ENCODE measurements at regions not wholly inside any gene's neighbourhood (a gene's known extent, or its start where the extent isn't known, plus 50 kb on each side); places are given as distances from the start of the nearest gene placed in this dataset.

DNA sequence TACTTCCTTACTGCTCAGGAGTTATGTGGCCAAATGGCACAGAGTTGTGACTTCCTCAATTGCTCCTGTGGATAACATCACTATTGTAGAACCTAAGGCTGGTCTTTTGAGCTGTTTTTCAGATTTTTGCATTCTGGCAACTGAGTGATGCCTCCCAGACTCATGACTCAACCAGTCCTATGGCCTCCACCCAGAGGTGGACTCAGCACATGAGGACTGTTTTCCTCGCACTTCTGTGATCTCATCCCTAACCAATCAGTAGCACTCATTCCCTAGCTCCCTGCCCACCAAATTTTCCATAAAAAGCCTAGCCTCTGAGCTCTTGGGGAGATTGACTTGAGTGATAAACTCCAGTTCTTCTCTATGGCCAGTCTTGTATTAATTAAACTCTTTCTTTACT lies 407.9 kb upstream of the TNP1 start:
- no peak overlapping the region for H3K4me3 ChIP-seq (ENCODE audit: low read depth, low read length)
- TF ChIP-seq, protein P1, sequence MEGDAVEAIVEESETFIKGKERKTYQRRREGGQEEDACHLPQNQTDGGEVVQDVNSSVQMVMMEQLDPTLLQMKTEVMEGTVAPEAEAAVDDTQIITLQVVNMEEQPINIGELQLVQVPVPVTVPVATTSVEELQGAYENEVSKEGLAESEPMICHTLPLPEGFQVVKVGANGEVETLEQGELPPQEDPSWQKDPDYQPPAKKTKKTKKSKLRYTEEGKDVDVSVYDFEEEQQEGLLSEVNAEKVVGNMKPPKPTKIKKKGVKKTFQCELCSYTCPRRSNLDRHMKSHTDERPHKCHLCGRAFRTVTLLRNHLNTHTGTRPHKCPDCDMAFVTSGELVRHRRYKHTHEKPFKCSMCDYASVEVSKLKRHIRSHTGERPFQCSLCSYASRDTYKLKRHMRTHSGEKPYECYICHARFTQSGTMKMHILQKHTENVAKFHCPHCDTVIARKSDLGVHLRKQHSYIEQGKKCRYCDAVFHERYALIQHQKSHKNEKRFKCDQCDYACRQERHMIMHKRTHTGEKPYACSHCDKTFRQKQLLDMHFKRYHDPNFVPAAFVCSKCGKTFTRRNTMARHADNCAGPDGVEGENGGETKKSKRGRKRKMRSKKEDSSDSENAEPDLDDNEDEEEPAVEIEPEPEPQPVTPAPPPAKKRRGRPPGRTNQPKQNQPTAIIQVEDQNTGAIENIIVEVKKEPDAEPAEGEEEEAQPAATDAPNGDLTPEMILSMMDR (conservative IDR thresholded peaks at IDR 0.05; ENCODE audit: low read depth, low read length): no peak
- DNase-seq (ENCODE audit: low read depth): no peak

DNA sequence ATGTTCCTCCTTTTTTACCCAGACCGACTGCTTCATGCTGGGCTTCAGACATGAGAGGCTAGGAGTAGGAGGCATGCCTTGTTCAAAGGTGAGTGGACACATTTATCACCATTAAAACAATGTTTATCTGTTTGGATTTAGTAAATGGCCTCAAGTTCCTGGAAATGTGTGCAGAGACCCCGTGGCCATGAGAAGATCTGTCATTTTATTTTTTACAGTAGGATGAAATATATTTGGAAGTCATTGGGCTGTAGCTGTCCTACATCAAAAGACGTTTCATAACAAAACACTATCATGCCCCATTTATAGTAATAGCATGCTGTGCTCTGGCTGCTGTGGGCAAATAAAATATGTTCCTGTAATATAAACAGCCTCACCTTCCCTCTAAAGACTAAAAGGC lies 403.9 kb upstream of the TNP1 start:
- TF ChIP-seq, protein P1 (conservative IDR thresholded peaks at IDR 0.05; ENCODE audit: low read depth, low read length): no peak
- H3K4me3 ChIP-seq (ENCODE audit: low read depth, low read length): no peak overlapping the region
- no peak for DNase-seq (ENCODE audit: low read depth)

DNA sequence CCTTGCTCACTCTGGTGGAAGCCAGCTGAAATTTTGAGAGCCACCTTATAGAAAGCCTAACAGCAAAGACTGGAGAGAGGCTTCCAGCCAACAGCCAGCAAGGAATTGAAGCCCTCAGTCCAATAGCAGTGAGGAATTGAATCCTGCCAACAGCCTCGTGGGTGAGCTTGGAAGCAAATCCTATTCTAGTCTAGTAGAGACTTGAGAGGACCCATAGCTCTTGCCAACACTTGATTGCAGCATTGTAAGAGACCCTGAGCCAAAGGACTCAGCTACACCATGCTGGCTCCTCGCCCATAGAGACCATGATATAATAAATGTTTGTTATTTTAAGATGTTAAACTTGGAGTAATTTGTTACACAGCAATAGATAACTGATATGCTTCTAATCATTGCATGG lies 403.0 kb upstream of the TNP1 start:
- TF ChIP-seq, protein P1 (conservative IDR thresholded peaks at IDR 0.05; ENCODE audit: low read depth, low read length): no peak
- no peak for DNase-seq (ENCODE audit: low read depth)
- H3K4me3 ChIP-seq (ENCODE audit: low read depth, low read length): no peak overlapping the region

DNA sequence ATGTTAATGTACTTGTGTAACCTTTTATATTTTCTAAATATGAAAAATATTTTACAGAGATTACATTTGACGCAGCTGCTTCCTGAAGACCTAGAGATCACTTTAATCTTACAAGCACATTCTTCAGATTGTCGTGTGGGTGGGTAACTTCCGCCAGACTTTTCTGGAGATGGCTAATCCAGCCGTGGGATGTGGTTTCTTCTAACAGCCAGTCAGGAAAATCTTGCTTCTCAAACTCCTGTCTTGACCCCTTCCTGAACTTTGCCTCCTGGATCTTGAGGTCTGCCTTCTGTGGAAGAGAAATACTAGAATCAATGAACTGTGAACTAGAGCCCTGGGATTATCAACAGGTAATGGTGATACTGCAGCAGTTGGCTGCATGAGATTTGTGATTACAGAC lies 401.6 kb upstream of the TNP1 start:
- no peak overlapping the region for H3K4me3 ChIP-seq (ENCODE audit: low read depth, low read length)
- peak; percentile 58 for DNase-seq (ENCODE audit: low read depth)
- TF ChIP-seq, protein P1 (conservative IDR thresholded peaks at IDR 0.05; ENCODE audit: low read depth, low read length): no peak

DNA sequence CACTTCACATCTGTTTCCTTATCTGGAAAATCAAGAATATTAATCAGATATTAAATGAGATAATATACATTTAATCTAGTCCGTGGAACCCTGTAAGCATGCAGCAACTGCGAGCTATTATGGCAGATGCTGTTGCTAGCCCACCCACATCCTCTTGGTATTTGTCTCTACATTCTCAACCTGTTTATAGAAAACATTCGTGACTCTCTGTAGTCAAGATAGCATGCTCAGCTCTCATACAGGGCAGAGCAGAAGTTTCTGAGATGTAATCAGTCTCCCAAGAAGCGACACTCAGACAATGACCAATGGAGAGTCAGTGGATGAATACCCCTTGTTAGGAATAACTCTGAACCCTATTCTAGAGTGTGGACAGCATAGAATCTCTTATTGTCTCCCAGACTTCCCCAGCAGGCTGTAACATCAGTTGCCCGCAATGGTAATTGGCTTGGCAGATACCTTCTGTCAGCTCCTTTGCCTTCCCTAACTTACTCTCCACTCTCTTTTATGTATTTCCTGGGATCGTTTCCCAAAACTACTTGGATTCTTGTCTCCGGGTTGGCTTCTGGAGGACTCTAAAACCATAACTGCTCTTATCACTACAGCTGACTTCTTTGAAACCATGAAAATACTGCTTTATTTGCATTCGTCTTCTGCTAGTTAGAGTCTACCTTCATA lies 400.7 kb upstream of the TNP1 start:
- DNase-seq (ENCODE audit: low read depth): no peak
- TF ChIP-seq, protein P1 (conservative IDR thresholded peaks at IDR 0.05; ENCODE audit: low read depth, low read length): no peak
- no peak overlapping the region for H3K4me3 ChIP-seq (ENCODE audit: low read depth, low read length)

DNA sequence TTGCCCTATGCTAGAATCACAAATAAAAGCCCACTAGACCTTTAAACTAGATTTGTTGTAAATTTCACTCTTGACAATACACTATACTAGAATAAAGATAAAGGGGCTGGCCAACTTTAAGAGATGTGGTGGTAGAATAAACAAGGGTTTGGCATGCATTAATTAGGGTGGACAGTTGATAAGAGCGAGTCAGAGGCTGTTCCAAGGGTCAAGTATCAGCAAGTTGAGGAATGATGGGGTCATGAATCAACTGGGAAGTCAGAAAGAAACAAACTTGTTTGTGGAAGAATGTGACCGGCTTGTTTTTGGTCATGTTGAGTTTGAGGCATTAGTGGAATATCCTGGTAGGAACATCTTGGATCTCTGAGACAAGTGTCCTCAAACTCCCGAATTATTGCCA lies 398.3 kb upstream of the TNP1 start:
- TF ChIP-seq, protein P1 (conservative IDR thresholded peaks at IDR 0.05; ENCODE audit: low read depth, low read length): no peak
- DNase-seq (ENCODE audit: low read depth): no peak

DNA sequence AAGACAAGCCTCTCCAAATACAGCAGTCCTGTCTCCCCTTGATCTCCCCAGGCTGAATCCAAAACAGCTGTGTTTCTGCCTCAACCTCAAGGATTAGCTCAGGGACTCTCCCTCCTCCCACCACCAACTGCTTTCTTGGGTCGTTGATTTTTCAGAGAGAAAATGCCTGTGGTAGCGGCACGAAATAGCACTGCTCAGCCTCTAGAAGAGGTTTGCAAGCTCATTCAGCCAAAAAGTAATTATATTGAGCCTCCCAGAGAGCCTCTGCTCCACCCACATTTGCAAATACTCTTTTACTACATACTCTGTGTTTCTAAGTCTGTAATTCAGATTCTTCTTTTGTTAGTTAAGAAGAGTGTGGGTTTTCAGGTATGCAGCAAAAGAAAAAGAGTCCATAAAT lies 396.4 kb upstream of the TNP1 start:
- TF ChIP-seq, protein P1 (conservative IDR thresholded peaks at IDR 0.05; ENCODE audit: low read depth, low read length): no peak
- no peak overlapping the region for H3K4me3 ChIP-seq (ENCODE audit: low read depth, low read length)
- no peak for DNase-seq (ENCODE audit: low read depth)

More for the DNA sequence above, 398.3 kb upstream of the TNP1 start:
- H3K4me3 ChIP-seq (ENCODE audit: low read depth, low read length): no peak overlapping the region

All from epithelial cell of proximal tubule (primary cell).